ENCODE measurements at regions not wholly inside any gene's neighbourhood (a gene's known extent, or its start where the extent isn't known, plus 50 kb on each side); places are given as distances from the start of the nearest gene placed in this dataset.

GRCh38 chr14:97970222-97970621 lies 1173.0 kb downstream of the VRK1 start:
- H3K4me3 ChIP-seq (replicated peaks; ENCODE audit: insufficient read depth, low read length), result no peak overlapping the region
- DNase-seq (ENCODE audit: low read depth in 1 of 2, low spot score in 1 of 2), result no peak
- no peaks in the 10 kb centered on the region for H3K27me3 ChIP-seq (ENCODE audit: insufficient read depth, poor library complexity, severe bottlenecking)
- TF ChIP-seq, protein P1, sequence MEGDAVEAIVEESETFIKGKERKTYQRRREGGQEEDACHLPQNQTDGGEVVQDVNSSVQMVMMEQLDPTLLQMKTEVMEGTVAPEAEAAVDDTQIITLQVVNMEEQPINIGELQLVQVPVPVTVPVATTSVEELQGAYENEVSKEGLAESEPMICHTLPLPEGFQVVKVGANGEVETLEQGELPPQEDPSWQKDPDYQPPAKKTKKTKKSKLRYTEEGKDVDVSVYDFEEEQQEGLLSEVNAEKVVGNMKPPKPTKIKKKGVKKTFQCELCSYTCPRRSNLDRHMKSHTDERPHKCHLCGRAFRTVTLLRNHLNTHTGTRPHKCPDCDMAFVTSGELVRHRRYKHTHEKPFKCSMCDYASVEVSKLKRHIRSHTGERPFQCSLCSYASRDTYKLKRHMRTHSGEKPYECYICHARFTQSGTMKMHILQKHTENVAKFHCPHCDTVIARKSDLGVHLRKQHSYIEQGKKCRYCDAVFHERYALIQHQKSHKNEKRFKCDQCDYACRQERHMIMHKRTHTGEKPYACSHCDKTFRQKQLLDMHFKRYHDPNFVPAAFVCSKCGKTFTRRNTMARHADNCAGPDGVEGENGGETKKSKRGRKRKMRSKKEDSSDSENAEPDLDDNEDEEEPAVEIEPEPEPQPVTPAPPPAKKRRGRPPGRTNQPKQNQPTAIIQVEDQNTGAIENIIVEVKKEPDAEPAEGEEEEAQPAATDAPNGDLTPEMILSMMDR (IDR thresholded peaks at IDR 0.05; ENCODE audit: insufficient read depth, low read length), result no peak
- TF ChIP-seq SPI1 (IDR thresholded peaks at IDR 0.05; ENCODE audit: borderline replicate concordance, low read depth) (no peak), GABPA (IDR thresholded peaks at IDR 0.05; ENCODE audit: low read depth) (no peak), POLR2AphosphoS5 (IDR thresholded peaks at IDR 0.05; ENCODE audit: low read depth) (no peak), REST (IDR thresholded peaks at IDR 0.05; ENCODE audit: insufficient replicate concordance, low read depth) (no peak)
- H3K27ac ChIP-seq (replicated peaks), result no peak overlapping the region

DNA sequence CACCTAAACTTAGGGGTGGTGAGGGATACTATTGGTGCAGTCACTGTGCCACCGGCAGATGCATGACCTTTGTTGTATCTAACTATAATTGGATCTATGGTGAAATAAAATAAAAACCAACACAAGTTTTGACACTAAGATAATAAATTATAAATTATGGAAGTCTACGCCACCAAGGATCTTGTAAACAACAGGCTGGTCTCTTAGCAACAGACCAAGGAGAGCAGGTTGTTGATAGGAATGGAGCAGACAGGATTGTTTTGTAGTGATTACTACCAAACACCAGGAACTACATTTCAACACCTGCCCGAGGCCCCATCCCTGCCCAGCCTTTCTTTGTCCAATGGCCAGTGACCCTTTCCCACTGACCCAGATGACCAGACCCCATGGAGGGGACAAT lies 1178.0 kb downstream of the VRK1 start:
- Histone ChIP-seq H3K27ac (replicated peaks) (no peak overlapping the region), H3K27me3 (ENCODE audit: insufficient read depth, poor library complexity, severe bottlenecking) (no peaks in the 10 kb centered on the region), H3K4me3 (replicated peaks; ENCODE audit: insufficient read depth, low read length) (no peak overlapping the region)
- no peak for DNase-seq (ENCODE audit: low read depth in 1 of 2, low spot score in 1 of 2)
- TF ChIP-seq POLR2AphosphoS5 (IDR thresholded peaks at IDR 0.05; ENCODE audit: low read depth) (no peak), GABPA (IDR thresholded peaks at IDR 0.05; ENCODE audit: low read depth) (no peak), REST (IDR thresholded peaks at IDR 0.05; ENCODE audit: insufficient replicate concordance, low read depth) (no peak), SPI1 (IDR thresholded peaks at IDR 0.05; ENCODE audit: borderline replicate concordance, low read depth) (no peak)

DNA sequence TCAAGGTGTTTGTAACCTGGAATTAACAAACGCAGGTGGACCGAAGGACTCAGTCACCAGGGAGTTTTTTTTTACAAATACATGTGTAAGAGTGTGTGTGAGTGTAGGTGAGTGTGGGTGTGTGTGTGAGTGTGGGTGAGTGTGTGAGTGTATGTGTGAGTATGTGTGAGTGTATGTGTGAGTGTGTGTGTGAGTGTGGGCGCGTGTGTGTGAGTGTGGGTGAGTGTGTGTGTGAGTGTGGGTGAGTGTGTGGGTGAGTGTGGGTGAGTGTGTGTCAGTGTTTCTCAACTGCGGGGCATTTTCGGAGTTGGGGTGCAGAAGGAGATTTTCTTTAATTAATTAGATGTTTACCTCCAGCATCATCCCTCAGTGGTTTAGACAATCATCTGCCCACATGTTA lies 1178.8 kb downstream of the VRK1 start:
- no peak for DNase-seq (ENCODE audit: low read depth in 1 of 2, low spot score in 1 of 2)
- H3K4me3 ChIP-seq (replicated peaks; ENCODE audit: insufficient read depth, low read length), result no peak overlapping the region
- H3K27ac ChIP-seq (replicated peaks), result no peak overlapping the region
- H3K27me3 ChIP-seq (ENCODE audit: insufficient read depth, poor library complexity, severe bottlenecking), result no peaks in the 10 kb centered on the region
- TF ChIP-seq SPI1 (IDR thresholded peaks at IDR 0.05; ENCODE audit: borderline replicate concordance, low read depth) (no peak), POLR2AphosphoS5 (IDR thresholded peaks at IDR 0.05; ENCODE audit: low read depth) (no peak), GABPA (IDR thresholded peaks at IDR 0.05; ENCODE audit: low read depth) (no peak), REST (IDR thresholded peaks at IDR 0.05; ENCODE audit: insufficient replicate concordance, low read depth) (no peak)
- TF ChIP-seq, protein P1 (IDR thresholded peaks at IDR 0.05; ENCODE audit: insufficient read depth, low read length), result no peak
